CD8-positive, alpha-beta memory T cell (primary cell): ENCODE measurements at regions not wholly inside any gene's neighbourhood (a gene's known extent, or its start where the extent isn't known, plus 50 kb on each side); places are given as distances from the start of the nearest gene placed in this dataset.

ENCODE experiments used
- CTCF ChIA-PET: fragments of 350-600 bp; sonication (Branson Sonifier 250); formaldehyde crosslinking; loops from one replicate; lab custom pipeline; 2021; ENCODE audit warnings: antibody characterized with exemption; lab: Charles Lee
- POLR2A ChIA-PET: fragments of 350-600 bp; sonication (Branson Sonifier 250); formaldehyde crosslinking; loops from one replicate; lab custom pipeline; 2021; ENCODE audit warnings: antibody characterized with exemption; lab: Charles Lee
- DNase-seq, 5 donors: peaks; one replicate each; pipeline versions ENCODE4 v3.0.0 to v3.0.0-alpha.2; 2020 to 2022; ENCODE audit warnings: mixed read lengths in 1 of 5
- H3K27ac ChIP-seq: one replicate; pipeline ENCODE4 v1.7.0; 2013; ENCODE audit warnings: low read depth, mild to moderate bottlenecking, low read length, moderate library complexity
- H3K27me3 ChIP-seq: 2 replicates; pipeline ENCODE4 v1.7.0; 2013; ENCODE audit warnings: low read length, mild to moderate bottlenecking; ENCODE audit not compliant: insufficient read depth, poor library complexity, severe bottlenecking
- H3K36me3 ChIP-seq: 2 replicates; pipeline ENCODE4 v1.7.0; 2013; ENCODE audit warnings: mild to moderate bottlenecking, low read length, moderate library complexity; ENCODE audit not compliant: insufficient read depth
- H3K4me1 ChIP-seq: 2 replicates; pipeline ENCODE4 v1.7.0; 2013; ENCODE audit warnings: mild to moderate bottlenecking, low read length, moderate library complexity; ENCODE audit not compliant: insufficient read depth
- H3K4me3 ChIP-seq: 2 replicates; pipeline ENCODE4 v1.7.0; 2013; ENCODE audit warnings: mild to moderate bottlenecking, low read length
- H3K9me3 ChIP-seq: 2 replicates; pipeline ENCODE4 v1.7.0; 2013; ENCODE audit warnings: mild to moderate bottlenecking, low read length
- H3K27ac Mint-ChIP-seq, 8 donors: one replicate each; pipeline ENCODE4 v1.8.0; 2020 to 2021; ENCODE audit warnings: mixed read lengths in 8 of 8, mild to moderate bottlenecking in 6 of 8, inconsistent platforms in 3 of 8, moderate library complexity in 3 of 8
- H3K27me3 Mint-ChIP-seq, 2 donors: one replicate each; pipeline ENCODE4 v1.8.0; 2020 to 2021; ENCODE audit warnings: mixed read lengths in 2 of 2, mild to moderate bottlenecking in 1 of 2, moderate library complexity in 1 of 2
- H3K36me3 Mint-ChIP-seq, 3 donors: one replicate each; pipeline ENCODE4 v1.8.0; 2020 to 2021; ENCODE audit warnings: mixed read lengths in 3 of 3, inconsistent platforms in 1 of 3, mild to moderate bottlenecking in 1 of 3
- H3K4me1 Mint-ChIP-seq, 3 donors: one replicate each; pipeline ENCODE4 v1.8.0; 2020 to 2021; ENCODE audit warnings: mixed read lengths in 3 of 3, inconsistent platforms in 1 of 3, mild to moderate bottlenecking in 1 of 3
- H3K4me3 Mint-ChIP-seq, 7 donors: one replicate each; pipeline ENCODE4 v1.8.0; 2020 to 2021; ENCODE audit warnings: mixed read lengths in 7 of 7, mild to moderate bottlenecking in 6 of 7, moderate library complexity in 4 of 7, inconsistent platforms in 2 of 7
- H3K9me3 Mint-ChIP-seq, 5 donors: one replicate each; pipeline ENCODE4 v1.8.0; 2020 to 2022; ENCODE audit warnings: mixed read lengths in 5 of 5, mild to moderate bottlenecking in 3 of 5, moderate library complexity in 2 of 5, inconsistent platforms in 1 of 5

DNA sequence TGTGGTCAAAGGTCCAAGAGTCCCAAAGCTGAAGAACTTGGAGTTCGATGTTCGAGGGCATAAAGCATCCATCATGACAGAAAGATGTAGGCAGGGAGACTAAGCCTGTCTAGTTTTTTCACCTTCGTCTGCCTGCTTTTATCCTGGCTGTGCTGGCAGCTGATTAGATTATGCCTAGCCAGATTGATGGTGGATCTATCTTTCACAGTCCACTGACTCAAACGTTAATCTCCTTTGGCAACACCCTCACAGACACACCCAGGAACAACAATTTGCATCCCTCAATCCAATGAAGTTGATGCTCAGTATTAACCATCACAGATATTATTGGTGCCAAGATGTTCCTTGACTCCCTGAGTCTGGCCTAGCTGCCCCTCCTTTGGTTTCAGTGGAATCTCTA is 530.8 kb upstream of the CLINT1 start:
- Mint-ChIP-seq H3K36me3 (no peaks in the 10 kb centered on the region), H3K9me3 (no peaks in the 10 kb centered on the region), H3K27ac (no peak overlapping the region), H3K4me1 (no peaks in the 10 kb centered on the region), H3K27me3 (no peaks in the 10 kb centered on the region), H3K4me3 (no peak overlapping the region)
- H3K9me3 ChIP-seq: no peaks in the 10 kb centered on the region
- H3K27me3 ChIP-seq: no peaks in the 10 kb centered on the region
- no peaks in the 10 kb centered on the region for H3K36me3 ChIP-seq
- H3K4me3 ChIP-seq: no peak overlapping the region
- H3K4me1 ChIP-seq: no peaks in the 10 kb centered on the region
- DNase-seq: no peak
- ChIA-PET POLR2A (no interaction called here), CTCF (no interaction called here)
- H3K27ac ChIP-seq: no peak overlapping the region

DNA sequence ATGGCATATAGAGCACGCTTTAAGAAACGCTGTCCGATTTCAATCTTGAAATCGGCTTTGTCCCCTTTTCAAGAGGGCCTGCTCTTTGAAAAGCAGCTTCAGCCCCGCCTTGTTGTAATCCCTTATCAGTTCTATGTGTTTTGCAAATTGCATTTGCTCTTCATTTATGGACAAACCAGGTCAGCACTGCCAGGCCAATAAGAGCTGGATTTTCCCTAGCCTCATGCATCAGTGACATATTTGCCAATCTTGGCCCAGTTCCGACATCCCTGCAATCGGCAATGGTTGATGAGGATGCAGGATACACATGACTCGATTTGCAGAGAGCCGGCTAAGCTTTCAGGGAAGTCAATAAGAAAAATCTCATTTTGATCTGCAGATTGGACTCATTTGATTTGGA is 529.1 kb upstream of the CLINT1 start:
- Mint-ChIP-seq H3K27ac (no peak overlapping the region), H3K9me3 (peaks cover 0 to 3% (median 0%) of the 10 kb centered on the region in 5 donors), H3K4me1 (no peaks in the 10 kb centered on the region), H3K4me3 (no peak overlapping the region), H3K36me3 (no peaks in the 10 kb centered on the region), H3K27me3 (no peaks in the 10 kb centered on the region)
- Histone ChIP-seq H3K9me3 (no peaks in the 10 kb centered on the region), H3K4me3 (no peak overlapping the region), H3K27ac (no peak overlapping the region), H3K27me3 (no peaks in the 10 kb centered on the region), H3K4me1 (no peaks in the 10 kb centered on the region), H3K36me3 (no peaks in the 10 kb centered on the region)
- ChIA-PET CTCF (no interaction called here), POLR2A (no interaction called here)
- no peak for DNase-seq

DNA sequence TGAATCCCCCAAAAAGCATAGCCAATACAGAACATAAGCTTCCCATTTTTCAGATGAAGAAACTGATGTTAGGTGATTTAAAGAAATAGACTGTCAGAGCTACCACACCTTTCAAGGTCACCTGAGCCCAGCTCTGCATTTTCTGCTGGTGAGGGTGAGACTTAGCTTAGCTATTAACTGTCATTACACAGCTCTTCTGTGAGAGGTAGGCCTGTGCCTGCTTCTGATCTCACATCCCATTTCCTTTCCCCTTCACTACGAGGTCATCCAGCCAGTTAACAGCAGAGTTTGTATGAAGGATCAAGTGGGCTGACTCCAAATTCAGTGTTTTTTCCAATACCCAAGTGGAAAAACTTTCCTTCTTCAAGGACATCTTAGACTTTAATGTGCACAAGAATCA is 528.6 kb upstream of the CLINT1 start:
- no peak overlapping the region for H3K27ac Mint-ChIP-seq

DNA sequence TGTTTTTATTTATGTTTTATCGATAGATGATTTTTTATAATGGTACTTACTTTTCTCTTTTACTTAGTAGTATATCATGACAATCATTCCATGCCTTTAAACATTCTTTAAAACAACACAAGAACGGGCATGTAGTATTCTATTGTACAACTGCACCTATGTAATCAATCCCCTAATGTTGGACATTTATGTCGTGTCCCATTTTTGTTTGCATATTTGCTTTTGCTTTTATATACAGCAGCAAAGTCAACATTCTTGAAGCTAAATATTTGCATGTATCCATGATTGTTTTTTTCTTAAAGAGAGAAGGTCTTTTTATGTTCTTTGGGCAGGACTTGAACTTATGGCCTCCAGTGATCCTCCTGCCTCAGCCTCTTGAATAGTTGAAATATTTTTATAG is 527.0 kb upstream of the CLINT1 start:
- DNase-seq: no peak
- H3K27ac Mint-ChIP-seq: no peak overlapping the region
- no peaks in the 10 kb centered on the region for H3K27me3 ChIP-seq
- H3K36me3 ChIP-seq: no peaks in the 10 kb centered on the region
- H3K4me1 ChIP-seq: no peaks in the 10 kb centered on the region
- ChIA-PET POLR2A (no interaction called here), CTCF (no interaction called here)
- H3K4me3 Mint-ChIP-seq: no peak overlapping the region
- H3K4me3 ChIP-seq: no peak overlapping the region
- no peak overlapping the region for H3K27ac ChIP-seq
- H3K27me3 Mint-ChIP-seq: peaks cover 0 to 3% of the 10 kb centered on the region in 2 donors
- no peaks in the 10 kb centered on the region for H3K9me3 ChIP-seq
- peaks cover 0 to 3% (median 0%) of the 10 kb centered on the region in 5 donors for H3K9me3 Mint-ChIP-seq
- H3K4me1 Mint-ChIP-seq: no peaks in the 10 kb centered on the region
- no peaks in the 10 kb centered on the region for H3K36me3 Mint-ChIP-seq

More for the DNA sequence above, 528.6 kb upstream of the CLINT1 start:
- no peak for DNase-seq
- POLR2A ChIA-PET: no interaction called here
- H3K27ac ChIP-seq: no peak overlapping the region
- peaks cover 0 to 3% (median 0%) of the 10 kb centered on the region in 5 donors for H3K9me3 Mint-ChIP-seq
- H3K36me3 Mint-ChIP-seq: no peaks in the 10 kb centered on the region
- H3K27me3 Mint-ChIP-seq: peaks cover 0 to under 1% of the 10 kb centered on the region in 2 donors
- H3K4me1 ChIP-seq: no peaks in the 10 kb centered on the region
- H3K4me3 ChIP-seq: no peak overlapping the region
- H3K36me3 ChIP-seq: no peaks in the 10 kb centered on the region
- CTCF ChIA-PET: no interaction called here
- H3K27me3 ChIP-seq: no peaks in the 10 kb centered on the region
- H3K4me3 Mint-ChIP-seq: no peak overlapping the region
- H3K4me1 Mint-ChIP-seq: no peaks in the 10 kb centered on the region
- H3K9me3 ChIP-seq: no peaks in the 10 kb centered on the region

DNA sequence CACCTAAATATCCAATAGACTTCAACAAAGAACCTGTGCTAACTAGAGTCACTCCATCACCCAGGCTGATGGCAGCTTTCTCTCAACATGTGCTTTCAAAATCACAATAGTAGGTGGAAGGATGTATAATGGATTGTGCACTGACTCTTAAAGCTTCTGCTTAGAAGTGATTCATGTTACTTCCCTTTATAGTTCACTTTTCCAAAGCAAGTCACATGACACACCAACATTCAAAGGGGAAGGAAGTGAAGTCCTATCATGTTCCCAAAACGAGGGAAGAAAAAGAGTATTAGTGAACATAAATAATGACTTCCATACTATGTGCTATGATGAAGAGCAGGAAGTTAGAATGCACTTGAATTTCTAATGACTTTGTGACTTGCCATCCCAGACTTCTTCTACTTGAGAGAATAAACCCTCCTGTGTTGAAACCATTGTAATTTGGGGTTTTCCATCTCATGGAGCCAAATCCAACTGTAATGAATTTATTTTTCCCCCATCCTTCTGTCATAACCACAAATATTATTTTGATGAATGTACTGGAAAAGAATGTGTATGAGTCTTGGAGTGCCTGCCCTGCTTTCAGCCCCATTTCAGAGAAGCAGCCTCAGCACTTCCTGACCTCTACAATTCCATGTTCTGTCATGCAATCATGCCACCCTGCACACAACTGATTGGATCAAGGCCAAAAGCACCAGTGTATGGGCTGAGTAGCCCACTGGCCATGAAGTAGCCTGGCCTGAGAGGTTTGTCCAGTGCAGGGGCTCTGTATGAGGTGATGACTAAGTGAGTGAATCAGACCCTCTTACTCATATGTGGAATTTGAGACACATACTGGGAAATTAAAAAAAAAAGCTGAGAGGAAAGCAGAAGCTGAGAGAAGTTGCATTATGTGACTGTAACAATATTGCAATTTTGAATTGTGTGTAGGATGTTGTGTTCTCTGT is 525.9 kb upstream of the CLINT1 start:
- H3K4me1 Mint-ChIP-seq: no peaks in the 10 kb centered on the region
- POLR2A ChIA-PET: no interaction called here

DNA sequence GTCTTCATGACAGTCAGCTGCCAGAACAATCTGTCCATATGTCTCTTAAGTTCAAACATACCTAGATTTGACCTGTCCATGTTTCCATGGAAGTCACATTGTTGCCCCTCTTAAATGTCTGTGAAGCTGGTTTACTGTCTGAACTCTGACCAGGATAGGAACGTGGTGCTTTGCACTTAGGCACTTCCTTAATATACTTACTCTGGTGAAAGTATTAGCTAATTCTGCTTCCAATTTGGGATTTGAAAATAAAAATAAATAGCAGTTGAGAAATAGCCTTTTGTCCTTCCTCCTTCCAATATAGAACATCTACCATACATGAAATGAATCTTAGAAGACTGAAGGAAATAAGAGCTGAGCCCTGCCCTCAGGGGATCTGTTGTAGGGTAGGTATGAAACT is 524.5 kb upstream of the CLINT1 start:
- Mint-ChIP-seq H3K27ac (no peak overlapping the region), H3K4me3 (no peak overlapping the region), H3K4me1 (no peaks in the 10 kb centered on the region), H3K9me3 (peaks cover 0 to 3% (median 0%) of the 10 kb centered on the region in 5 donors), H3K27me3 (peaks cover 0 to 3% of the 10 kb centered on the region in 2 donors), H3K36me3 (no peaks in the 10 kb centered on the region)
- no peak overlapping the region for H3K4me3 ChIP-seq
- no peaks in the 10 kb centered on the region for H3K4me1 ChIP-seq
- no peaks in the 10 kb centered on the region for H3K9me3 ChIP-seq
- DNase-seq: no peak
- H3K36me3 ChIP-seq: no peaks in the 10 kb centered on the region
- no peak overlapping the region for H3K27ac ChIP-seq
- ChIA-PET CTCF (no interaction called here), POLR2A (no interaction called here)
- no peaks in the 10 kb centered on the region for H3K27me3 ChIP-seq

More for the DNA sequence above, 525.9 kb upstream of the CLINT1 start:
- no peak for DNase-seq
- no peaks in the 10 kb centered on the region for H3K36me3 ChIP-seq
- H3K9me3 Mint-ChIP-seq: peaks cover 0 to 3% (median 0%) of the 10 kb centered on the region in 5 donors
- H3K4me3 Mint-ChIP-seq: no peak overlapping the region
- no peaks in the 10 kb centered on the region for H3K9me3 ChIP-seq
- CTCF ChIA-PET: no interaction called here
- H3K4me3 ChIP-seq: no peak overlapping the region
- H3K27me3 Mint-ChIP-seq: peaks cover 0 to 3% of the 10 kb centered on the region in 2 donors
- H3K27me3 ChIP-seq: no peaks in the 10 kb centered on the region
- H3K27ac Mint-ChIP-seq: no peak overlapping the region
- H3K36me3 Mint-ChIP-seq: no peaks in the 10 kb centered on the region
- no peak overlapping the region for H3K27ac ChIP-seq
- H3K4me1 ChIP-seq: no peaks in the 10 kb centered on the region

DNA sequence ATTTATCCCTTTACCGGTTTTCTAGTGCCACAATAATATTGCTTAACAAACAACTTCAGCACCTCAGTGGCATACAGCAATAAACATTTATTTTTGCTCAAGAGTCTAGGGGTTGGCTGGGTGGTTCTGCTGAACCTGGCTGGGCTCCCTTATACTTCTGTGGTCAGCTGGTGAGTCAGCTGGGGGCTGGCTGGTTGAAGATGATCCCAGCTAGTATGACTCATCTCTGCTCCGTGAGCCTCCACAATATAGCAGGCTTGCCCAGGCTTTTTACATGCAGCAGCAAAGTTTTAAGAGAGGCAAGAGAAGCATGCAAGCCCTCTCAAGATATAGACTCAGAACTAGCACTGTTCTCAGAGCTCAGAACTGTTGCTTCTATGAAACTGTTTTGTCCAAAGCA is 523.5 kb upstream of the CLINT1 start:
- Mint-ChIP-seq H3K27me3 (peaks cover 0 to 3% of the 10 kb centered on the region in 2 donors), H3K9me3 (peaks cover 0 to 3% (median 0%) of the 10 kb centered on the region in 5 donors), H3K4me3 (no peak overlapping the region), H3K36me3 (no peaks in the 10 kb centered on the region), H3K27ac (no peak overlapping the region), H3K4me1 (no peaks in the 10 kb centered on the region)
- POLR2A ChIA-PET: no interaction called here
- Histone ChIP-seq H3K27ac (no peak overlapping the region), H3K4me3 (no peak overlapping the region), H3K9me3 (no peaks in the 10 kb centered on the region), H3K27me3 (no peaks in the 10 kb centered on the region), H3K36me3 (no peaks in the 10 kb centered on the region), H3K4me1 (no peaks in the 10 kb centered on the region)
- DNase-seq: no peak
- CTCF ChIA-PET: no interaction called here

DNA sequence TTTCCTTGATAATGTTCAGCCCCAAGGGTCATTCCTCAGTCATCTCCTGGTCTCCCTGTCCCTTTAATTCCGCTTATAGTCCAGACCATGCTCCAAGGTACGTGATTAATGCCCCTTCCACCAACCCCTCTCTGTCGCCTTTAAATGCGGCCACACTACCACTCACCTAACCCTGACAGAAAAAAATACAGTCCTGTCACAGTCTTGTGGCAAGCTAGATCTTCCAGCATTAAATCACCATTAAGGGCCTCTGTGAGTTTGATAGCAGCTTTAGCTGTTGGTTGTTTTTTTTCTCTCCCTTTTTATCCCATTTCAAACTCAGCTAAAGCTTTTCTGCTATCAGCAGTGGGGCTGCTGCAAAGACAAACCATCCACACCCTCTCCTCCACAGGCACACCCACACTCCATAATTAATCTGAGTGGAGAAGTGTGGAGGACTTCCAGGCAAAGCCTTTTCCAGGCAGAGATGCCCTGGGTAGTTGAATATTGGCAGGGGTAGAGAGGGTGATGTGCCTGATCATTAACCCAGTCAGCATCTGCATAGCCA is 522.7 kb upstream of the CLINT1 start:
- Mint-ChIP-seq H3K27ac (no peak overlapping the region), H3K9me3 (peaks cover 0 to 3% (median 0%) of the 10 kb centered on the region in 5 donors), H3K27me3 (peaks cover 0 to 3% of the 10 kb centered on the region in 2 donors), H3K4me3 (no peak overlapping the region), H3K4me1 (no peaks in the 10 kb centered on the region), H3K36me3 (no peaks in the 10 kb centered on the region)
- no peak overlapping the region for H3K4me3 ChIP-seq
- ChIA-PET CTCF (no interaction called here), POLR2A (no interaction called here)
- no peaks in the 10 kb centered on the region for H3K9me3 ChIP-seq
- no peaks in the 10 kb centered on the region for H3K36me3 ChIP-seq
- no peaks in the 10 kb centered on the region for H3K27me3 ChIP-seq
- DNase-seq: no peak
- no peak overlapping the region for H3K27ac ChIP-seq
- H3K4me1 ChIP-seq: no peaks in the 10 kb centered on the region
